NCI-H1436 treated with DMSO at 0.1 percent for 48 hours (cell line): ENCODE measurements at regions not wholly inside any gene's neighbourhood (a gene's known extent, or its start where the extent isn't known, plus 50 kb on each side); places are given as distances from the start of the nearest gene placed in this dataset.

Source experiments
- DNase-seq: peaks from one replicate; lab custom pipeline; 2025; lab: John Stamatoyannopoulos, UW

DNA sequence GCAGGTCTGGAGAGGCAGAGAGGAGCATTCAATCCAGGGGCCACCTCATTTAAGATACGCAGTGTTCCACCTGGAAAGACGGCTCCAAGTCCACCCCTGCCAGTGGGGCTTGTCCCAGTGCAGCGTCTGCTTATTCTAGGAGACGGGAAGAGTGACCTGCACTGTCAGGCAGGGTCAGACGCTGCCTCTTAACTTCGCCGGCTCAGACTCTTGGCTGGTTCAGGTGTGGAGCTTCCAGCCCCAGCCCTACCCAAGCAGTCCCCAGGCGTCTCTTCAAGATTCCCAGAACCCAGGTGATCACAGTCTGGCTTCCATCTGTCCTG lies 208.5 kb downstream of the TFCP2L1 start:
- DNase-seq, result no peak

DNA sequence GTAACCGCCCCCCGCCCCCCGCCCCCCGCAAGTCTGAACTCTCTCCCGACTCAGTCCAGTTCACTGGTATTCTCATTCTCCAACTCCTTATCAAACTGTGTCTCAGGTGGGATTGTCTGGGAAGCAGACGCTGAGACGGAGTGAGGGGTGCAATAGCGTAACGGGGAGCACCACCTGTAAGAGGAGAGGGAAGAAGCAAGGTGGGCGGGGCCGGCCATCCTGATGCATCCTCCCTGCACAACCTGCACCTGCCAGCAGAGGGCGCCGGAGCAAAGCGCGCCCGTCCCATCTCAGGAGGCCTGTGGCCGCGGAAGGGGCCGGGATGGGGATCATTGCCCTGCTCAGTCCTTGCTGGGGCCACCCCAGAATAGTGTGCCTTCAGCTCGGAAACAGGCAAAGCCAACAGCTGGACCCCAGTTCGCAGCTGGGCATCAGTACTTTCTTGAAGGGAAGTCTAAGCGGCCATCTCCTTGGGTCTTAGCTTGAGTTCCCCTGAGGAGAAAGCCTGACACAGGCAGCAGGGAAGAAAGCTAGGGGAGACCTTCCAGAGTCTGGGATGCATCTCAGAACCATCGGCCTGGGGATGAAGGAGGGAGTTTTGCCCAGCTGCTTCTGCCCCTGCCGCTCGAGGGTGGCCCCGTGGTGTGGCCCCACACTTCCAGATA lies 208.0 kb downstream of the TFCP2L1 start:
- DNase-seq, result no peak

DNA sequence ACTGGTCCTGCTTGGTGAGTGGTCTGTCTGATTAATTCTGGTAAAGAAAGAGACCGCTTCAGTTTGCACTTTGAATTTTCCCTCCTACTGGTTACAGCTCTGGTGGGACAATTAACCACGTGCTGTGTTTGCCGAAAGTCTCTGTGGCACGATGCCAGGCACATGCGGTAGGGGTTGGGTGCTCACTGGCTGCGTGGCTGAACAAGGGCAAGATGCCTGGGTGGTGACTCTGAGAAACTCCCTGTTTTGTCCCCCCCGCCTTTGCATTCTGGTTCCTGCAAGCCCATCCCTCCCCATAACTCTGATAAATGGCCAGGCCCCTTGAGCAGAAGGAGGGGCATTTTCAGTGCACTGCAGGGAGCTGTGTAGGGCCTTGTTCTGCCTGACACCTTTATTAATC lies 206.1 kb downstream of the TFCP2L1 start:
- DNase-seq, result no peak

DNA sequence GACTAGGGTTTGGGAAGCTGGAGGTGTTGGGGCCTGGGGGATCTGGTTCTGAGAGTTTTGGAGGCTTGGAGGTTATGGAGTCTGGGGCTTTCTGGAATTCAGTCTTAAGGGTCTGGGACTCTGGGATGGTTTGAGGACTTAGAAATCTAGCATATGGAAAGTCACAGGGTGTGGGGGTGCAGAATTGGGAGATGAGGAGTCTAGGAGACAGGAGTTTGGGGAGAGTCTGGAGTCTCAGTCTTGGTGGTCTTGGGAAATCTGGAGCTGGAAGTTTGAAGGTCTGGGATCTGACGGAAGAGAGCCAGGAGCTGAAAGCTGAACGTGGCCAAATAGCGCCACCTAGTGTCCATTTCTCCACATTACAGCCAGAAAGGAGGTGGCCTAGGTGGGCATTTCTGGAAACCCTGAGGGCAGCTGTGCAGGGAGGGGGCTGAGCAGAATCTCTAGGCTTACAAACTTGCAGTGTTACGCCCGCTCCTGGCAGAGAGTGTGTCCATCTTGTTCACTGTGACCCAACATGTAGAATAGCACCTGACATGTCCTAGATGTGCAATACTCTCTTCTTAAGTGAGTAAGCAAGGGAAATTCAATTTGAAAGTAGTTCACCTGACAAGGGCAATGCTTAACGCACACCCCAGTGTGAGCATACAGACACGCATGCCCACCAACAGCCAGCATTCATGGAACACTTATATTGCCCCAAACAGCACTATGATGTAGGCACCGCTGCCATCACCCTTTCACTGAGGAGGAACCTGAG lies 204.8 kb downstream of the TFCP2L1 start:
- no peak for DNase-seq

DNA sequence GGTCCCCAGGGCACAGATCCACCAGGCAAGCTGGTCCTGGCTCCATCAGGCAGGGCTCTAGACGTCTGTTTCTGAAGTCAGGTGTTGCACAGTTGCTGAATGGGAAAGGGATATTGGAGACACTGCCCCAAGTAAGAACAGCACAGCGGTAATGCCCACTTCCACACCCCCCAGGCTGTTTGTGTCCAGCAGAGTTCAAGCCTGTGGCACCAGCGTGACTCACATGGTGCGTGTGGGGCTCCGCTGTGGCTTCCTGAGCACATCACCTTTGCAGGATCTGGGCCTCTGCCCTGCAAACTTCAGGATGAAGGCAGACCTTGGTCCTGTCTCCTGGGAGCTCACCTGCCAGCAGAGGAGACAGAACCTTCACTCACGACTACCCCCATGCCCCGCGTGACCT lies 203.3 kb downstream of the TFCP2L1 start:
- DNase-seq, result no peak

DNA sequence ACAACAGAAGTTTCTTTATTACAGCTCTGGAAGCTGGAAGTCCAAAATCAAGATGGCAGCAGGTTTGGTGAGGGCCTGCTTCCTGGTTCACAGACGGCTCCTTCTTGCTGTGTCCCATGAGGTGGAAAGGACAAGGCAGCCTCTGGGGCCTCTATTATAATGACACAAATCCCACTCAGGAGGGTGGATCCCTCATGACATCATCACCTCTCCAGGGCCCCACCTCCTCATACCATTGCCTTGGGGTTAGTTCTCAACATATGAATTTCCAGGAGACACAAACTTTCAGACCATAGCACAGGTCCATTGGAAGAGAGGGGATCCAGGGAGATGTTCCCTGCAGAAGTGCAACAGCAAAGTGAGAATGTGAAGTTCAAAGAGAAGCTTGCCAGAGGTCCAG lies 202.8 kb downstream of the TFCP2L1 start:
- no peak for DNase-seq

DNA sequence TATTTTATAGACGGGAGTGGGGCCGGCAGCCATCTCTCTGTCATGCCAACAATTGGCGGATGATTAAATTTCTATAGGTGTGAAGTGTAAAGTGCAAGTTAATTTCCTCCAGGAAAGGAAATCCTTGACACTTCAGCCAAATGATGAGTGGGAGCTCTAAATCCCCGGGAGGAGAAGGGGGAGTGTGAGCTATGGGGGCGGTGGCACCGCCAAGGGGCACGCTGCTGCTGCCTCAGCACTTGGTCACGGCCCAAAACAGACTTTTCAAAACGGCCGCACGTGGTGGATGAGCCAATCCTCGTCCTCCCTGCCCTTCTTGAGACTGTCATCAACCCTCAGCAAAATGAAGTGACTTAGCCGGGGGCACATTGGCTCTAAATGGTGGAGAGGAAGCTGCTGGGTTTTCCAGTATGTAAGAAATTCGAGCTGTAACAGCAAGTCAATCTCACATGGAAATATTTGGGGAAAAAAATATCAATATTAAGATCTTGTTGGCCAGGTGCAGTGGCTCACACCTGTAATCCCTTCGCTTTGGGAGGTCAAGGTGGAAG lies 200.8 kb downstream of the TFCP2L1 start:
- no peak for DNase-seq

DNA sequence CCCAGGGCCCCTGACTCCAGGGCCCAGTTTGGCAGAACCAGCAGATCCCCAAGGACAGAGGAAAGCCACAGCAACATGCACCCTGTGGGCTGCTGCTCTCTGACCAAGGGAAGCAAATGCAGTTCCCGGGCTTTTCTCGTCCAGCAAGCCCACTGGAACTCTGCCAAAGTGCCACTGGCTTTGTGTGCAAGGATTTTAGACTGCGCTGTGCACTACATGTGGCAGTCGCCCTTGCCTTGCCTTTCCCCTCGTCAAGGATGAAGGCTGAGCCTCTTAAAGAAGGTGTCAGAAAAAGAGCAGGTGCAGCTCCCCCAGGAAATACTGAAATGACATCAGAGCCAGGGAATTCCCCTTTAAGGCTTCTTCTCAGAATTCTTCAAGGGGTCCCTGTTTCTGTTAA lies 199.2 kb downstream of the TFCP2L1 start:
- DNase-seq, result no peak

DNA sequence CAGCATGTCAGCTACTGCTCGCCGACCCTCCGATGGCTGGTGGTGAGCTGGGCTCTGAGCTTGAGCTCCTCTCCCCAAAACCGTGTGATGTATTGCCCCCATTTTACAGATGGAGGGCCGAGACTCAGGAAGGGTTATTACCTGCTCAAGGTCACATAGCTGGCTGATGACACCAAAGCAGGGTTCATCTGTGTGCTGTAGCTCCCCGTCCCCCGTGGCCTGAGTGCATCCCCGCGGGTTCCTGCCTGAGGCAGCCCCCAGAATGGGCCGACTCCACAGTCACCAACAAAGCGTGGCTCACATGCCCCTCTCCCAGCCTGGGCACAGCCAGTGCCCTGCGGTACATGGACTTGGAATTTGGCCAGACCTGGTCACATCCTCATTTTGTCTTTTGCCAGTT lies 198.6 kb downstream of the TFCP2L1 start:
- DNase-seq, result no peak

DNA sequence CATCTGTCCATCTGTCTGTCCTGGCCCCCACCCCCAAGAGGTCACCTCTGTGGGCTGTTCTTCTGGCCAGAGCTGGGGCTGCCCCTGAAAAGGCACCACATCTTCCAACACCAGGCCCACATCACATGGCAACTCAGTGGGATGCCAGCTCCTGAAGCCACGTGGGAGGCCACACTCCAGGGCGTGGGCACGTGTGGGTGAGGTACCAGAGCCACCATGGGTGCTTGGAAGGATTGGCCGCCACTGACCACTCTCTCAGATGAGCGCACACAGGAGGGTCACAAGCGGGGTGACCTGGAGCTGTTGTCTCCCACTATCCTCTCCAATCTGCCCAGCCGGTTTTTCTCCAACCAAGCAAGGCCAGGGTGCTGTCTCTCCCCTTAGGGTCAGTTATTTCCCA lies 197.9 kb downstream of the TFCP2L1 start:
- no peak for DNase-seq

DNA sequence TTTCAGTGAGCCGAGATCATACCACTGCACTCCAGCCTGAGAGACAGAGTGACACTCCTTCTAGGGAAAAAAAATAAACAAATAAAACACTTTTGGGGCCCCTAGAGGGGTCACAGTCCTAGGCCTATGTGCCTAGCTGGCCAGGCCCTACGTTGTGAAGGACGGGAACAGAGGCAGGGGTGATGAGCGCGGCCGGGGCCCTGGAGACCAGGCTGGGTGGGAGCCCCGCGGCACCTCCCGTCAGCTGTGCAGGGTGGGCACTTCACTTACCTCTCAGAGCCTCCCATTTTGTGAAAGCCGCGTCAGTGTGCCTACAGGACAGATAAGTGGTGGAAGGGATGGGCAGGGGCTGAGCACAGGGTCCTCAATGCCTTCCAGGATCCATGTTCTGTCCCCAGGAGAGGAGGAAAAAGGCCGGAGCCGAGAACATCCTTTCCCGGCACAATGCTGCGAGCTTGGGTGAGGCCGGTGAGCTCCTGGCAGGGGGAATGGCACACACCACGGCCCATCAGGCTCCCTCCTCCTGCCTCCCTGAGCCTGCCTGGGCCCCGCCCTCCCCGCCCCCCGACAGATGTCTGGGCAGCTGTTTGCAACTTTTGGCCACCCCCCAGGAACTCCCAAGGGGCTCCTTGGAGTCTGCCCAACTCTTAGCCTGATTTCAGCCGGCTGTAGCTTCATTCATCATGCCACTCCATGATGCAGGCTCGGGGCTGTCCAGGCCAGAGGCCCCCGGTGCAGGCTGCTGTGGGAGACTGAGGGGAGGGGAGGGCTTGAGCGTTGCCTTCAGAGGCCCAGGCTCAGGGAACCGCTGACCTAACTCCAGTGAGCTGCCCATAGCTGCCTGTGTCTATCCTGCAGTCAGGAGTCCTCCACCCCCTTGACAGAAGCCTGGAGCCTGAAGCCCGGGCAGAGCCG lies 196.5 kb downstream of the TFCP2L1 start:
- DNase-seq, result no peak

DNA sequence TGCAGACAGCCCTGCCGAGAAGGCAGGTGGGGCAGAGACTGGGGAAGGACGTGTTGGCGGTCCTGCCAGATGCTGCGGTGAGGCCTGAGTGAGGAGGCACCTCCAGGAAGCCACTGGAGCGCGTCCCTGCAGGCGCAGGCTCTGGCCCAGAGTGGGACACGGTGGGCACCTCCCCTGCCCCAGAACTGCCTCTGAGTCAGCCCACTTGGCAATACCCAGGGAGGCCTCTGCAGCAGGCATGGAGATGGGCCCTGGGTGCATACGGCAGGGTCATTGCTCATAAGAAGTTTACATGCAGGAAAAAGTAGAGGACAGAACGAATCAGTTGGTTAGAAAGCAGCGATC lies 195.9 kb downstream of the TFCP2L1 start:
- DNase-seq, result no peak

DNA sequence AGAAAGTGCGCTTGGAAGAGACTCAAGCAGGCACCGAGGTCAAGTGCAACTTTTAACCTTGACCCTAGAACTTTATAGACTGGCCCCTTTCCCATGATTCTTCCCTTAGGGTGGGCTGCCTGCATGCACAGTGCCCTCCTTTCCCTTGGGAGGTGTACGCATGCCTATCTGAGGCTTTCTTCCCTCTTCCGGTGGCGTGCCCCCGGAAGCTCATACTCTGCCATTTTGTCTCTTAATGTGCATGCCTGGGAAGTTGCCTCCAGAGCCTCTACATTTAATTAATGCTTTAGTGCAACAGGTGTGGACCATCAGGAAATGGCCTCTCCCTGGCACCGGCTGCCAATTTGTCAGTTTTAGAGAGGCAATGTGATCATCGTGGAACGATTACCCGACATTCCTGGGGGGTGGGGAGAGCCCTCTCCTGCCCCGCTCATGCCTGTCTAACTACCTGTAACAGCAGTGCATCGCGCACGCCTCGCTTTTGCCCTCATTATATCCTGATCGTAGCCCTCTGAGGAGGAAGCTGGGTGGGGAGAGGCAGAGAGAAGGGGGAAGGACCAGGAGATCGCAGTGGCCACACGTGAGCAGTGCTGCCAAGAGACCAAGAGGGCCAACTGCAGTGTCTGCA lies 194.8 kb downstream of the TFCP2L1 start:
- DNase-seq, result no peak

DNA sequence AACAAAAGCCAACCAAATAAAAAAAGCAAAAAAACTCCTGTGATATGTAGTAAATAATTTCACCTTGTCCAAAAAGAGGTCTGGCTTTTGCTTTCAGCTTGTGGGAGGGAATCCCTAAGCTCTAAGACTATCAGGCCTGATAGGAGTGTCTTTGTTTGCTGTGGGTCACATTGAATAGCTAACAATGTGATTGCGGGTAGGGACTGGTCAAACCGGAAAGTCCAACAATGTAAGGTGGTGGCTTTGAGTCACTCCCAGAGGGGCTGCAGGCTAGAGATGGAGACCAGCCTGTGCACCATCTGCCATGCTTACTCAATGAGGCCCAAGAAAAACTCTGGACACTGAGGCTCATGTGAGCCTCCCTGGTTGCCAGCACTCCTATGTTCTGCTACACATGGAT lies 192.9 kb downstream of the TFCP2L1 start:
- DNase-seq, result no peak

DNA sequence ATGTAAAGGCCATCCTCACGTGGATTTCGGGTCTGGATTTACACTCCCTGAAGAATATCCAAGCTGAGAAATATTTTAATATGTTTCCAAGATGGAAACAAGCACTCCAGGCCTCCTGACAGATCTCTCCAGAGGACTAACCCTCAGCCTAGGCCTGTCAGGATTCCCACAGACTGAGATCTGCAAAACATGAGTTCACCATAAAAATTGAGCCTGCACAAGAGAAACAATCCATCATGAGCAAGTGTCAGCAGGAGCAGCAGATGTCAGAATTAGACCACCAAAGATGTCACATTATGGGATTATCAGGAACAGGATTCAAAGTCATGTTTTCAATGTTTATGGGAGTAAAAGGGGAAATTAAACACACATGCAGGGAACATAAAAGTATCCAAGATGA lies 191.3 kb downstream of the TFCP2L1 start:
- no peak for DNase-seq

DNA sequence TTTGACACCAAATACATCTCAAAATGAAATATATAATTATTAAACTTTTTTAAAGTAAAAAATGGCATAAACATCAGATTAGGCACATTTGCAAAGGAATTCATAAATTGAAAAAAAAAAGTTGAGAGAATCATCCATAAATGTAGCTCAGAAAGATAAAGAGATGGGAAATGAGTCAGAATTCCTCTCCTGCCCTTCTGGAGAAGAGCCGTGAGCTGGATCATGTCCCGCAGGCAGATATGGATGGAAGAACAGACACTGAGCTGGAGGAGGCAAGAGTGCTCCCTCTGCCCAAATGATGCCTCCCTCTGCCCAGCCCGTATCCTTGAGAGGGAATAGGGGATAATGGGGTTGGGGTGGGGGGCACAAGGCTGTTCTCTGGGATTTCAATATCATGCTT lies 190.9 kb downstream of the TFCP2L1 start:
- no peak for DNase-seq

DNA sequence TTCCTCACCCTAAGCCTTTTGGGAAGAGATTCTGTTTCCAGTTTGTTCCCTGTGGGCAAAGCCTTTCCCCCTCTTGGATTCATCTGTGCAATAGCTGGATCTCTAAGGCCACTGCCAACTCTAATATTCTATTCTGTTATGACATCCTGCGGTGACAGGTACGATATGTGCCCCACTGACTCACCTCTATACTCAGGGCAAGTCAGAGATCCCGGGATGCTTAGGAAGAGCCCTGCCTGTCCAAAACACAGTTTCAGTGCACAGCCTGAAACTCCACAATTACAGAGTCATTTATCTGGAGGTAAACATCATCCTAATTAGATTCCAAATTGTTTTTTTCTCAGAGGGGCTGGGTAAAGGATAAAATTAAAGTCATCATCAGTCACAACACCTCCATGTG lies 190.2 kb downstream of the TFCP2L1 start:
- DNase-seq, result no peak

DNA sequence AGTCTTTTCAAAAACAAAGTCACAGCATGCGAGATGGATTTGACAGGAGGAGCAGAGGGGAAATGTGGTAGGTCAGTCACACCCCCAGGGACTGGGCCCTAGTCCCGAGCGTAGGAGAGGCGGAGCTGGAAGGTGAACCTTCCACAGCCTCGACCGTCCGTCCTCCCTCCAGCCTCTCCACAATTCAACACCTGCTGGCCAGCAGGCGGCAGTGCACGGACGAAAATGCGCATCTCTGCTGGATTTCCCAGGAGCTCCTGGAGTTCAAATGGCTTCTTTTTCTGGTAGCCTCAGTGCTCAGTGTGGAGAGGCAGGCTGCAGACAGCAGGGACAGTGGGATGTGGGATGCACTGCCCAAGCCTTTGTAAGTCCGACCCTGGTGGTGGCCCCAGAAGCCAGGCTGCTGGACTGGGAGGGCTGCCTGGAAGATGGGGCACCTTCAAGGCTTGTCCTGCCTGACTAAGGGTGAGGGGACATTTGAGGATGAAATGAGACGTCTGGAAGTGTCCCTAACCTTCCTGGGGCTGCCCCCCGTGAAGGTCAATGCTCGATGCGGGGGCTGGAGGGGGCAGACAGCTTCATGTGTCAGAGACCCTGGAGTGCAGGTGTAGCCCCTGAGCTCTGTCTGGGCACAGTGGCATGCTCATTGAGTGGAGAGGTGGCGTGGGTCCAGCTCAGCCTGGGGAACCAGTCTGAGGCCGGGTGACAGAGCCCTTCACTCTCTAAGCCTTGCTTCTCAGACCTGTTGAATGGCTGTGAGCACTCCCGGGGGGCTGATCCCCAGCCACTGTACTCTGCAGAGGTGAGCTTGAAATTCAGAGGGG lies 189.5 kb downstream of the TFCP2L1 start:
- no peak for DNase-seq

DNA sequence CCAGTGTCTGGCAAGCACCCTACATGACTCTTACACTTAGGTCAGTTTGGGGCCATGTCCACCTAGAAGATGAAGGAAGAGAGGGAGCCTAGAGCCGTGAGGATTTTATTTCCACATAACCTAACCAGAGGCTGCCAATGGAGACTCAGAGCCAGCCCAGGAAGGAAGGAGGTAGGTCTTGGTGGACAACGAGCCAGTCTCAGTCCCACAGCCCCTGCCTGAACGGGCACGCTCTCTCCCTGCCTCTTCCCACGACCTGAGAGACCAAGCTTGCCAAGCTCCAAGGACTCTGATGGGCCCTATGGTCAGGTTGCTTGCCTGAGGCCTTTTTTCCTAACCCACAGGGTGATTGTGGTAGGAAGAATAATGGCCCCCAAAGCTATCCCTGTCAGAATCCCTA lies 188.4 kb downstream of the TFCP2L1 start:
- DNase-seq, result no peak

DNA sequence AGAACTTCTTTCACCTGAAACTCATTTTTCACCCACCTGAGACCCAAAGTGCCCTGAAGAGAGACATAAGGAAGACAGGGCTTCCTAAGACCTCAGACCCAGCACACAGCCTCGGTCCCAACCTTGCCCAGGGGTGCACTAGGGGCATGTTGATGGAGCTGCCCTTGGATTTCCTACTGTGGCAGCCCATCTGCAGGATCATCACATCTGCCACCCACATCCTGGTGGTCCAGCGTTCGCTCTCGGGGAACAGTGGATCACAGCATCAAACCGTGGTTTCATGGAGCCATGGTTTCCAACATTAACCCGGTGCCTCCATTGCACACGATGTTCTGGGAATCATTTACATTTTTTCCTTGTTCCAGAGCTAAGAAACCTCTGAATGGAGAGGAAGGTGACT lies 186.4 kb downstream of the TFCP2L1 start:
- DNase-seq, result no peak
